IMR-90 (cell line): ENCODE measurements at regions not wholly inside any gene's neighbourhood (a gene's known extent, or its start where the extent isn't known, plus 50 kb on each side); places are given as distances from the start of the nearest gene placed in this dataset.

Source experiments
- ATAC-seq: fragments of 200-7000 bp; cut with Tn5 transposase; 2 replicates; pipeline ENCODE4 v1.9.1; 2020; ENCODE audit warnings: low read depth, mild to moderate bottlenecking, moderate library complexity
- BruUV-seq: library from RNA; stranded (reverse); fragments of 400-500 nt; replicated peaks from 2 replicates; lab custom pipeline; 2021; lab: Mats Ljungman, UMichigan
- CTCF ChIA-PET: fragments of 300-600 bp; formaldehyde crosslinking; extraction: SDS; loops from one replicate; lab custom pipeline; 2021; ENCODE audit warnings: antibody characterized with exemption; lab: Yijun Ruan, JAX
- POLR2A ChIA-PET: fragments of 300-600 bp; sonication (Branson Sonifier 250); formaldehyde crosslinking; loops from one replicate; lab custom pipeline; 2022; ENCODE audit warnings: antibody characterized with exemption; ENCODE audit not compliant: unreplicated experiment; lab: Charles Lee
- DNase-seq: peaks from one replicate; pipeline ENCODE4 v3.0.0; 2013
- H2AFZ ChIP-seq: replicated peaks from 2 replicates; pipeline ENCODE3; 2013; ENCODE audit warnings: low read length, mild to moderate bottlenecking; ENCODE audit not compliant: poor library complexity
- H2AK5ac ChIP-seq: 2 replicates; pipeline ENCODE4 v1.6.1; 2013; ENCODE audit warnings: low read depth, low read length, inconsistent platforms
- H2AK9ac ChIP-seq: replicated peaks from 2 replicates; pipeline ENCODE3; 2013; ENCODE audit warnings: mild to moderate bottlenecking, low read depth, low read length, moderate library complexity; ENCODE audit not compliant: poor library complexity
- H2BK120ac ChIP-seq: 2 replicates; pipeline ENCODE4 v1.6.1; 2013; ENCODE audit warnings: low read depth, low read length, inconsistent platforms
- H2BK15ac ChIP-seq: 3 replicates; pipeline ENCODE4 v1.6.1; 2013; ENCODE audit warnings: low read depth, low read length, inconsistent platforms
- H2BK20ac ChIP-seq: 2 replicates; pipeline ENCODE4 v1.6.1; 2013; ENCODE audit warnings: low read depth, mild to moderate bottlenecking, inconsistent platforms, low read length, moderate library complexity
- H2BK5ac ChIP-seq: 2 replicates; pipeline ENCODE4 v1.6.1; 2013; ENCODE audit warnings: mild to moderate bottlenecking, low read depth, low read length, inconsistent platforms; ENCODE audit not compliant: poor library complexity, severe bottlenecking
- H3K14ac ChIP-seq: replicated peaks from 2 replicates; pipeline ENCODE4 v1.6.1; 2013; ENCODE audit warnings: low read depth, low read length, inconsistent platforms
- H3K18ac ChIP-seq: 2 replicates; pipeline ENCODE4 v1.6.1; 2013; ENCODE audit warnings: low read depth, low read length, control low read depth
- H3K23ac ChIP-seq: 2 replicates; pipeline ENCODE4 v1.6.1; 2013; ENCODE audit warnings: low read depth, low read length, inconsistent platforms
- H3K27ac ChIP-seq: 2 replicates; pipeline ENCODE4 v1.5.1; 2013; ENCODE audit warnings: mild to moderate bottlenecking, control low read depth, low read length; ENCODE audit not compliant: insufficient read depth
- H3K27me3 ChIP-seq: 2 replicates; pipeline ENCODE4 v1.6.1; 2013; ENCODE audit warnings: low read length; ENCODE audit not compliant: control insufficient read depth, insufficient read depth
- H3K36me3 ChIP-seq: 2 replicates; pipeline ENCODE4 v1.6.1; 2013; ENCODE audit warnings: low read length, mixed read lengths; ENCODE audit not compliant: control insufficient read depth, insufficient read depth
- H3K4ac ChIP-seq: 2 replicates; pipeline ENCODE4 v1.6.1; 2013; ENCODE audit warnings: low read depth, low read length, inconsistent platforms
- H3K4me1 ChIP-seq: 2 replicates; pipeline ENCODE4 v1.6.1; 2013; ENCODE audit warnings: low read length, mixed read lengths; ENCODE audit not compliant: control insufficient read depth, insufficient read depth
- H3K4me2 ChIP-seq: 2 replicates; pipeline ENCODE4 v1.6.1; 2013; ENCODE audit warnings: low read depth, mild to moderate bottlenecking, control low read depth, low read length, moderate library complexity
- H3K4me3 ChIP-seq: 2 replicates; pipeline ENCODE4 v1.5.1; 2013; ENCODE audit warnings: low read depth, mild to moderate bottlenecking, control low read depth, low read length, moderate library complexity; ENCODE audit not compliant: insufficient read depth
- H3K56ac ChIP-seq: 2 replicates; pipeline ENCODE4 v1.6.1; 2013; ENCODE audit warnings: low read length, inconsistent platforms; ENCODE audit not compliant: insufficient read depth; ENCODE audit errors: extremely low read depth
- H3K79me1 ChIP-seq, 2 experiments: 2 replicates each; pipeline ENCODE4 v1.6.1; 2013; ENCODE audit warnings: low read length in 2 of 2, inconsistent platforms in 1 of 2, low read depth in 1 of 2
- H3K9ac ChIP-seq: 2 replicates; pipeline ENCODE4 v1.6.1; 2013; ENCODE audit warnings: low read depth, low read length, control low read depth
- H3K9me1 ChIP-seq: 2 replicates; pipeline ENCODE4 v1.6.1; 2013; ENCODE audit warnings: low read length, inconsistent platforms; ENCODE audit not compliant: insufficient read depth
- H3K9me3 ChIP-seq: 2 replicates; pipeline ENCODE4 v1.6.1; 2013; ENCODE audit warnings: low read length; ENCODE audit not compliant: control insufficient read depth, insufficient read depth
- H4K20me1 ChIP-seq: 2 replicates; pipeline ENCODE4 v1.6.1; 2013; ENCODE audit warnings: low read length, inconsistent platforms; ENCODE audit not compliant: insufficient read depth
- H4K5ac ChIP-seq: 2 replicates; pipeline ENCODE4 v1.6.1; 2013; ENCODE audit warnings: mild to moderate bottlenecking, low read depth, low read length, control low read depth
- H4K8ac ChIP-seq, 2 experiments: 2 replicates each; pipeline ENCODE4 v1.6.1; 2013; ENCODE audit warnings: low read depth in 2 of 2, low read length in 2 of 2, control low read depth in 1 of 2, inconsistent platforms in 1 of 2
- H4K91ac ChIP-seq: 2 replicates; pipeline ENCODE4 v1.6.1; 2013; ENCODE audit warnings: low read depth, low read length, inconsistent platforms; ENCODE audit not compliant: insufficient read depth
- MAFK ChIP-seq: IDR thresholded peaks from 2 replicates; pipeline ENCODE4 v1.6.1; 2012; ENCODE audit warnings: low read depth, low read length, improper control_type of control experiment
- RFX5 ChIP-seq: IDR thresholded peaks from 2 replicates; pipeline ENCODE4 v1.8.0; 2012; ENCODE audit warnings: low read depth, mild to moderate bottlenecking, low read length, moderate library complexity
- dilution Hi-C: fragments of 300-500 bp; cut with HindIII; formaldehyde crosslinking; loops from one replicate; pipeline ENCODE4 v1.14.3; 2018; ENCODE audit warnings: low sequenced_read_pairs; ENCODE audit not compliant: unreplicated experiment
- in situ Hi-C: fragments of 300-500 bp; cut with MboI; formaldehyde crosslinking; loops from 3 replicates; pipeline ENCODE4 v1.14.3; 2019; ENCODE audit warnings: low sequenced_read_pairs, inconsistent platforms, mixed read lengths
- intact Hi-C: fragments of 100-400 bp; cut with micrococcal nuclease; formaldehyde crosslinking; loops from 2 replicates; pipeline ENCODE4 v1.10.0; 2022

GRCh38 chr3:82265747-82266146 is 504.3 kb upstream of the GBE1 start:
- H4K91ac ChIP-seq: no peak overlapping the region
- H3K9me1 ChIP-seq: no peaks in the 10 kb centered on the region
- ATAC-seq: no peak
- no peak overlapping the region for H4K8ac ChIP-seq
- no peak overlapping the region for H2AK9ac ChIP-seq
- intact Hi-C loops (no loop called here), in situ Hi-C loops (no loop called here), dilution Hi-C loops (no loop called here)
- ChIA-PET CTCF (interaction anchor here (0.5 kb wide), 1 partner anchor 10 kb away, joined by 3 read pairs; no protein-coding TSS in a partner anchor), POLR2A (no interaction called here)
- no peak overlapping the region for H3K56ac ChIP-seq
- no peak overlapping the region for H2AFZ ChIP-seq
- H3K4ac ChIP-seq: no peak overlapping the region
- H4K5ac ChIP-seq: no peak overlapping the region
- no peak overlapping the region for H2AK5ac ChIP-seq
- BruUV-seq: no TSS peak
- no peaks in the 10 kb centered on the region for H3K27me3 ChIP-seq
- H2BK5ac ChIP-seq: no peak overlapping the region
- no peak overlapping the region for H3K14ac ChIP-seq
- no peaks in the 10 kb centered on the region; the same call in 1 of the 2 replicates for H3K9me3 ChIP-seq
- no peak overlapping the region for H3K23ac ChIP-seq
- H3K9ac ChIP-seq: no peak overlapping the region
- no peak for DNase-seq
- TF ChIP-seq RFX5: no peak
- peak; percentile 87 for TF ChIP-seq MAFK
- no peaks in the 10 kb centered on the region for H3K79me1 ChIP-seq
- no peak overlapping the region for H2BK120ac ChIP-seq
- H3K27ac ChIP-seq: no peak overlapping the region
- H3K4me2 ChIP-seq: no peak overlapping the region
- no peak overlapping the region for H2BK20ac ChIP-seq
- H3K4me3 ChIP-seq: no peak overlapping the region
- no peak overlapping the region for H2BK15ac ChIP-seq
- H4K20me1 ChIP-seq: no peaks in the 10 kb centered on the region
- no peaks in the 10 kb centered on the region for H3K4me1 ChIP-seq
- H3K36me3 ChIP-seq: no peaks in the 10 kb centered on the region
- H3K18ac ChIP-seq: no peak overlapping the region
